Gastroesophageal sphincter (tissue), 4 donors: ENCODE measurements at regions not wholly inside any gene's neighbourhood (a gene's known extent, or its start where the extent isn't known, plus 50 kb on each side); places are given as distances from the start of the nearest gene placed in this dataset.

Experiments used
- ATAC-seq: fragments of 150-250 bp; one replicate; pipeline ENCODE4 v1.9.1; 2016; ENCODE audit warnings: mild to moderate bottlenecking, moderate library complexity
- H3K27ac ChIP-seq, 4 donors: fragments of 200-600 bp; sonication (generic) in 3 of 4; 1 replicate in 3 of 4; 2 replicates in 1 of 4; pipeline ENCODE4 v1.5.1; 2016 to 2019
- H3K27me3 ChIP-seq: fragments of 200-600 bp; sonication (generic); one replicate; pipeline ENCODE4 v1.5.1; 2019
- H3K36me3 ChIP-seq, 2 donors: fragments of 200-600 bp; sonication (generic); one replicate each; pipeline ENCODE4 v1.5.1; 2019; ENCODE audit warnings: control low read depth in 1 of 2
- H3K4me1 ChIP-seq, 3 donors: fragments of 200-600 bp; sonication (generic); 1 replicate in 2 of 3; 2 replicates in 1 of 3; pipeline ENCODE4 v1.5.1; 2016 to 2019; ENCODE audit warnings: control low read depth in 2 of 3
- H3K4me3 ChIP-seq, 2 donors: fragments of 200-600 bp; sonication (generic); one replicate each; pipeline ENCODE4 v1.5.1; 2019; ENCODE audit warnings: mild to moderate bottlenecking in 1 of 2, moderate library complexity in 1 of 2
- H3K9me3 ChIP-seq, 3 donors: fragments of 200-600 bp; sonication (generic); one replicate each; pipeline ENCODE4 v1.5.1; 2017 to 2019; ENCODE audit warnings: control low read depth in 2 of 3
- CTCF ChIP-seq, 4 experiments: fragments of 200-600 bp in 2 of 4; fragments of 450-650 bp in 2 of 4; sonication (generic) in 1 of 4; IDR thresholded peaks; one replicate each; pipeline ENCODE4 v1.5.1; 2017 to 2019; ENCODE audit warnings: antibody characterized with exemption in 4 of 4, mild to moderate bottlenecking in 2 of 4, moderate library complexity in 2 of 4
- EP300 ChIP-seq: sonication (generic); formaldehyde crosslinking; IDR thresholded peaks from one replicate; pipeline ENCODE4 v1.6.1; 2017; ENCODE audit warnings: antibody characterized with exemption, mild to moderate bottlenecking
- POLR2A ChIP-seq, 2 donors: fragments of 450-650 bp; IDR thresholded peaks; one replicate each; pipeline ENCODE4 v1.6.1; 2017; ENCODE audit warnings: antibody characterized with exemption in 2 of 2, mild to moderate bottlenecking in 2 of 2, moderate library complexity in 1 of 2
- POLR2AphosphoS5 ChIP-seq: sonication (generic); formaldehyde crosslinking; IDR thresholded peaks from one replicate; pipeline ENCODE4 v1.6.1; 2017; ENCODE audit warnings: antibody characterized with exemption
- WGBS, 2 donors: methylation state at CpG; one replicate each; pipeline ENCODE4 v1.1.5; 2018; ENCODE audit warnings: low coverage in 1 of 2; 5-methylcytosine and 5-hydroxymethylcytosine counted together

GRCh38 chr3:107428051-107428858, 51.0 kb downstream of the CCDC54 start:
- H3K4me3 ChIP-seq: no peak overlapping the region
- no peaks in the 10 kb centered on the region for H3K36me3 ChIP-seq
- peak overlapping the region in 1 of 4 donors; percentile 98 for H3K27ac ChIP-seq
- H3K9me3 ChIP-seq: no peaks in the 10 kb centered on the region
- H3K4me1 ChIP-seq: peaks cover 0 to 26% (median 5%) of the 10 kb centered on the region in 3 donors
- no peak for ATAC-seq
- 82 to 90% methylated on average over 4 of the region's 4 CpGs for WGBS, 2 donors
- TF ChIP-seq POLR2AphosphoS5: no peak
- TF ChIP-seq EP300: no peak
- TF ChIP-seq CTCF (IDR thresholded peaks at IDR 0.05): no peak
- TF ChIP-seq POLR2A (IDR thresholded peaks at IDR 0.05): no peak
- H3K27me3 ChIP-seq: no peaks in the 10 kb centered on the region

- peak; percentile 77 for ATAC-seq
Observed at GRCh38 chr3:107429320-107430181, 52.3 kb downstream of the CCDC54 start.

GRCh38 chr3:107430214-107430995, 53.2 kb downstream of the CCDC54 start:
- H3K9me3 ChIP-seq: no peaks in the 10 kb centered on the region
- no peaks in the 10 kb centered on the region for H3K27me3 ChIP-seq
- H3K36me3 ChIP-seq: no peaks in the 10 kb centered on the region
- H3K27ac ChIP-seq: peak overlapping the region; percentile 93 to 100 (median 98)
- ATAC-seq: no peak
- TF ChIP-seq EP300: no peak
- no peak for TF ChIP-seq POLR2AphosphoS5
- 5 to 15% methylated on average over 12 to 16 of the region's 23 CpGs for WGBS, 2 donors
- peaks cover 0 to 26% (median 5%) of the 10 kb centered on the region in 3 donors for H3K4me1 ChIP-seq
- peak overlapping the region; percentile 78 to 81 for H3K4me3 ChIP-seq

More at GRCh38 chr3:107429320-107430181, 52.3 kb downstream of the CCDC54 start:
- Histone ChIP-seq H3K4me3 (peak overlapping the region; percentile 78 to 81), H3K4me1 (peaks cover 0 to 26% (median 5%) of the 10 kb centered on the region in 3 donors), H3K27ac (peak overlapping the region; percentile 65 to 100 (median 98)), H3K36me3 (no peaks in the 10 kb centered on the region), H3K27me3 (no peaks in the 10 kb centered on the region), H3K9me3 (no peaks in the 10 kb centered on the region)
- WGBS, 2 donors: 2 to 5% methylated on average over 11 to 23 of the region's 37 CpGs
- peak; percentile 79 to 95 (median 82) for TF ChIP-seq CTCF (IDR thresholded peaks at IDR 0.05)
- no peak for TF ChIP-seq POLR2A (IDR thresholded peaks at IDR 0.05)
- peak; percentile 10 for TF ChIP-seq POLR2AphosphoS5
- TF ChIP-seq EP300: no peak

GRCh38 chr3:107430996-107431245, 53.7 kb downstream of the CCDC54 start:
- 0% methylated on average over 8 of the region's 16 CpGs; no CpG with 5 or more reads in 1 of the 2 donors for WGBS, 2 donors

More at GRCh38 chr3:107430996-107431245, 53.7 kb downstream of the CCDC54 start:
- Histone ChIP-seq H3K27me3 (no peaks in the 10 kb centered on the region), H3K9me3 (no peaks in the 10 kb centered on the region), H3K27ac (peak overlapping the region; percentile 93 to 100 (median 98)), H3K36me3 (no peaks in the 10 kb centered on the region), H3K4me3 (peak overlapping the region; percentile 78 to 81), H3K4me1 (peaks cover 0 to 26% (median 5%) of the 10 kb centered on the region in 3 donors)
- no peak for ATAC-seq
- TF ChIP-seq POLR2AphosphoS5 (no peak), EP300 (no peak), CTCF (IDR thresholded peaks at IDR 0.05) (no peak), POLR2A (IDR thresholded peaks at IDR 0.05) (no peak)
